ENCODE measurements at regions not wholly inside any gene's neighbourhood (a gene's known extent, or its start where the extent isn't known, plus 50 kb on each side); places are given as distances from the start of the nearest gene placed in this dataset.

GRCh38 chr11:20211691-20212090 is 51.4 kb upstream of the DBX1 start:
- Mint-ChIP-seq H3K4me3 (no peak overlapping the region), H3K9me3 (no peaks in the 10 kb centered on the region), H3K27ac (no peak overlapping the region), H3K36me3 (no peaks in the 10 kb centered on the region), H3K4me1 (peaks cover 27% of the 10 kb centered on the region), H3K27me3 (ENCODE audit: low read depth) (peaks cover 79% of the 10 kb centered on the region)
- ChIA-PET POLR2A (no interaction called here), CTCF (interaction anchor here (1.0 to 1.8 kb wide), 2 partner anchors 36 to 143 kb away, joined by 3 to 5 read pairs; no protein-coding TSS in a partner anchor)
- ATAC-seq: no peak
- TF ChIP-seq PRRX2 (CRISPR knock-in tag; IDR thresholded peaks at IDR 0.05): no peak
- TF ChIP-seq, protein P1, sequence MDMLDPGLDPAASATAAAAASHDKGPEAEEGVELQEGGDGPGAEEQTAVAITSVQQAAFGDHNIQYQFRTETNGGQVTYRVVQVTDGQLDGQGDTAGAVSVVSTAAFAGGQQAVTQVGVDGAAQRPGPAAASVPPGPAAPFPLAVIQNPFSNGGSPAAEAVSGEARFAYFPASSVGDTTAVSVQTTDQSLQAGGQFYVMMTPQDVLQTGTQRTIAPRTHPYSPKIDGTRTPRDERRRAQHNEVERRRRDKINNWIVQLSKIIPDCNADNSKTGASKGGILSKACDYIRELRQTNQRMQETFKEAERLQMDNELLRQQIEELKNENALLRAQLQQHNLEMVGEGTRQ (CRISPR knock-in tag; IDR thresholded peaks at IDR 0.05): no peak
- TF ChIP-seq KAT7 (CRISPR knock-in tag; IDR thresholded peaks at IDR 0.05; ENCODE audit: borderline replicate concordance): no peak
- TF ChIP-seq OVOL2 (CRISPR knock-in tag; IDR thresholded peaks at IDR 0.05; ENCODE audit: borderline replicate concordance): no peak
- TF ChIP-seq SP1 (CRISPR knock-in tag; conservative IDR thresholded peaks at IDR 0.05): no peak
- no peak for TF ChIP-seq ETV6 (CRISPR knock-in tag; IDR thresholded peaks at IDR 0.05)
- no peak for TF ChIP-seq SMAD4 (CRISPR knock-in tag; IDR thresholded peaks at IDR 0.05)
- TF ChIP-seq ATF1 (CRISPR knock-in tag; IDR thresholded peaks at IDR 0.05): no peak
- TF ChIP-seq, protein P2, sequence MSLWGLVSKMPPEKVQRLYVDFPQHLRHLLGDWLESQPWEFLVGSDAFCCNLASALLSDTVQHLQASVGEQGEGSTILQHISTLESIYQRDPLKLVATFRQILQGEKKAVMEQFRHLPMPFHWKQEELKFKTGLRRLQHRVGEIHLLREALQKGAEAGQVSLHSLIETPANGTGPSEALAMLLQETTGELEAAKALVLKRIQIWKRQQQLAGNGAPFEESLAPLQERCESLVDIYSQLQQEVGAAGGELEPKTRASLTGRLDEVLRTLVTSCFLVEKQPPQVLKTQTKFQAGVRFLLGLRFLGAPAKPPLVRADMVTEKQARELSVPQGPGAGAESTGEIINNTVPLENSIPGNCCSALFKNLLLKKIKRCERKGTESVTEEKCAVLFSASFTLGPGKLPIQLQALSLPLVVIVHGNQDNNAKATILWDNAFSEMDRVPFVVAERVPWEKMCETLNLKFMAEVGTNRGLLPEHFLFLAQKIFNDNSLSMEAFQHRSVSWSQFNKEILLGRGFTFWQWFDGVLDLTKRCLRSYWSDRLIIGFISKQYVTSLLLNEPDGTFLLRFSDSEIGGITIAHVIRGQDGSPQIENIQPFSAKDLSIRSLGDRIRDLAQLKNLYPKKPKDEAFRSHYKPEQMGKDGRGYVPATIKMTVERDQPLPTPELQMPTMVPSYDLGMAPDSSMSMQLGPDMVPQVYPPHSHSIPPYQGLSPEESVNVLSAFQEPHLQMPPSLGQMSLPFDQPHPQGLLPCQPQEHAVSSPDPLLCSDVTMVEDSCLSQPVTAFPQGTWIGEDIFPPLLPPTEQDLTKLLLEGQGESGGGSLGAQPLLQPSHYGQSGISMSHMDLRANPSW (CRISPR knock-in tag; conservative IDR thresholded peaks at IDR 0.05; ENCODE audit: low read depth): no peak
- TF ChIP-seq, protein P3, sequence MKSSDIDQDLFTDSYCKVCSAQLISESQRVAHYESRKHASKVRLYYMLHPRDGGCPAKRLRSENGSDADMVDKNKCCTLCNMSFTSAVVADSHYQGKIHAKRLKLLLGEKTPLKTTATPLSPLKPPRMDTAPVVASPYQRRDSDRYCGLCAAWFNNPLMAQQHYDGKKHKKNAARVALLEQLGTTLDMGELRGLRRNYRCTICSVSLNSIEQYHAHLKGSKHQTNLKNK (CRISPR knock-in tag; IDR thresholded peaks at IDR 0.05): no peak
- no peak for TF ChIP-seq NR2C2 (CRISPR knock-in tag; IDR thresholded peaks at IDR 0.05)
- no peak for TF ChIP-seq AFF4 (CRISPR knock-in tag; IDR thresholded peaks at IDR 0.05; ENCODE audit: borderline replicate concordance)
- no peak for DNase-seq (ENCODE audit: low spot score)

Data from WTC11 (cell line).